HEK293T (cell line): ENCODE measurements at regions not wholly inside any gene's neighbourhood (a gene's known extent, or its start where the extent isn't known, plus 50 kb on each side); places are given as distances from the start of the nearest gene placed in this dataset.

Source experiments
- BHLHE40 ChIP-seq: fragments of 450-650 bp; IDR thresholded peaks from 2 replicates; pipeline ENCODE4 v1.6.1; 2016; ENCODE audit warnings: mild to moderate bottlenecking, moderate library complexity, borderline replicate concordance
- FOXA1 ChIP-seq: fragments of 450-650 bp; IDR thresholded peaks from 2 replicates; pipeline ENCODE4 v1.6.1; 2016; ENCODE audit warnings: mild to moderate bottlenecking
- FOXK2 ChIP-seq: fragments of 450-650 bp; IDR thresholded peaks from 2 replicates; pipeline ENCODE4 v1.6.1; 2016; ENCODE audit warnings: mild to moderate bottlenecking
- FOXM1 ChIP-seq: fragments of 450-650 bp; IDR thresholded peaks from 2 replicates; pipeline ENCODE4 v1.6.1; 2017; ENCODE audit warnings: mild to moderate bottlenecking, borderline replicate concordance
- HDGF ChIP-seq: fragments of 450-650 bp; IDR thresholded peaks from 2 replicates; pipeline ENCODE4 v1.6.1; 2017; ENCODE audit warnings: antibody characterized with exemption, borderline replicate concordance
- NFRKB ChIP-seq: fragments of 450-650 bp; IDR thresholded peaks from 2 replicates; pipeline ENCODE4 v1.6.1; 2016; ENCODE audit warnings: mild to moderate bottlenecking, moderate library complexity
- SP1 ChIP-seq: fragments of 450-650 bp; IDR thresholded peaks from 2 replicates; pipeline ENCODE4 v1.6.1; 2017
- SUZ12 ChIP-seq: fragments of 450-650 bp; IDR thresholded peaks from 2 replicates; pipeline ENCODE4 v1.6.1; 2016; ENCODE audit warnings: mild to moderate bottlenecking
- ZNF384 ChIP-seq: fragments of 450-650 bp; IDR thresholded peaks from 2 replicates; pipeline ENCODE4 v1.6.1; 2016
- TF ChIP-seq, protein P1 (sequence below): fragments of 450-650 bp; IDR thresholded peaks from 2 replicates; pipeline ENCODE4 v1.6.1; 2016

DNA sequence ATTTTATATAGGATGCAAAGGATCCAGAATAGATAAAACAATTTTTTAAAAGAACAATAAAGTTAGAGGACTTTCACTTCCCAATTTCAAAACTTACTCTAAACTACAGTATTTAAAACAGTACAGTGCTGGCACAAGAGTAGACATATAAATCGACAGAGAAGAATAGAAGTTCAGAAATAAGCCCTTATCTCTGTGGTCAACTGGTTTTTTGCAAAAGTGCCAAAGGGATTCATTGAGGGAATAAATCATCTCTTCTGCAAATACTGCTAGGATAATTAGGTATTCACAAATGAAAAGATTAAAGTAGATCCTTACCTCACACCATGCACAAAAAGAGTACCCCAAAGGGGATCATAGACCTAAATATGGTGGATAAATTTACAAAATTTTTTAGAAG lies 431.0 kb upstream of the HTR2A start:
- no peak for TF ChIP-seq FOXM1
- no peak for TF ChIP-seq BHLHE40
- TF ChIP-seq SUZ12, result no peak
- TF ChIP-seq, protein P1, sequence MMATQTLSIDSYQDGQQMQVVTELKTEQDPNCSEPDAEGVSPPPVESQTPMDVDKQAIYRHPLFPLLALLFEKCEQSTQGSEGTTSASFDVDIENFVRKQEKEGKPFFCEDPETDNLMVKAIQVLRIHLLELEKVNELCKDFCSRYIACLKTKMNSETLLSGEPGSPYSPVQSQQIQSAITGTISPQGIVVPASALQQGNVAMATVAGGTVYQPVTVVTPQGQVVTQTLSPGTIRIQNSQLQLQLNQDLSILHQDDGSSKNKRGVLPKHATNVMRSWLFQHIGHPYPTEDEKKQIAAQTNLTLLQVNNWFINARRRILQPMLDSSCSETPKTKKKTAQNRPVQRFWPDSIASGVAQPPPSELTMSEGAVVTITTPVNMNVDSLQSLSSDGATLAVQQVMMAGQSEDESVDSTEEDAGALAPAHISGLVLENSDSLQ, result no peak
- TF ChIP-seq NFRKB, result no peak
- TF ChIP-seq FOXK2, result no peak
- TF ChIP-seq FOXA1, result no peak
- no peak for TF ChIP-seq SP1
- TF ChIP-seq ZNF384, result no peak
- no peak for TF ChIP-seq HDGF
